ENCODE measurements at regions not wholly inside any gene's neighbourhood (a gene's known extent, or its start where the extent isn't known, plus 50 kb on each side); places are given as distances from the start of the nearest gene placed in this dataset.

DNA sequence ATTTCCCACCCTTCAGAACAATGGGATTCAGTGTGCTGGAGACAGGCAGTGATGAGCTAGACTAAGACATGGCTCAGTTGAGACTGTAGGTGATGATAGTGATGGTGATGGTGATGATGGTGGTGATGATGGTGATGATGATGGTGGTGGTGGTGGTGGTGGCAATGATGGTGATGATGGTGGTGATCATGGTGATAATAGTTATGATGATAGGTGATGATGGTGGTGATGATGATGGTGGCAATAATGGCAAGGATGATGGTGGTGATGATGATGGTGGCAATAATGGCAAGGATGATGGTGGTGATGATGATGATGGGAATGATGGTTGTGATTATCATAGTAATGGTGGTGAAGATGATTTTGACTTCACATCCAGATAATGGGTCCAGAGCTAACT, 176.7 kb downstream of the NXNL2 start:
- Histone ChIP-seq H3K9ac (ENCODE audit: low read depth, low read length) (no peak overlapping the region), H3K14ac (replicated peaks; ENCODE audit: low read depth, low read length) (no peak overlapping the region), H3K4me1 (ENCODE audit: control insufficient read depth, insufficient read depth, low read length) (no peaks in the 10 kb centered on the region), H2BK20ac (ENCODE audit: low read depth, low read length) (no peak overlapping the region), H2AK5ac (ENCODE audit: low read depth, low read length) (no peak overlapping the region), H2BK5ac (ENCODE audit: low read depth, low read length, poor library complexity, severe bottlenecking) (no peak overlapping the region), H4K8ac (ENCODE audit: low read depth in 2 of 2, low read length in 2 of 2) (no peak overlapping the region), H3K36me3 (ENCODE audit: control insufficient read depth, insufficient read depth, low read length) (no peaks in the 10 kb centered on the region), H2AFZ (replicated peaks; ENCODE audit: low read length, poor library complexity) (no peak overlapping the region), H3K9me3 (ENCODE audit: control insufficient read depth, insufficient read depth, low read length) (peaks cover 3% of the 10 kb centered on the region), H2BK120ac (ENCODE audit: low read depth, low read length) (no peak overlapping the region), H3K23ac (ENCODE audit: low read depth, low read length) (no peak overlapping the region), H4K20me1 (ENCODE audit: insufficient read depth, low read length) (no peaks in the 10 kb centered on the region), H4K5ac (ENCODE audit: low read depth, low read length) (no peak overlapping the region), H3K18ac (ENCODE audit: low read depth, low read length) (no peak overlapping the region), H3K56ac (ENCODE audit: extremely low read depth, insufficient read depth, low read length) (no peak overlapping the region), H3K4ac (ENCODE audit: low read depth, low read length) (no peak overlapping the region), H3K27ac (ENCODE audit: insufficient read depth, low read length) (no peak overlapping the region), H2BK15ac (ENCODE audit: low read depth, low read length) (no peak overlapping the region), H3K4me2 (ENCODE audit: low read depth, low read length) (no peak overlapping the region), H3K9me1 (ENCODE audit: insufficient read depth, low read length) (no peaks in the 10 kb centered on the region; the same call in 1 of the 2 replicates), H3K27me3 (ENCODE audit: control insufficient read depth, insufficient read depth, low read length) (no peaks in the 10 kb centered on the region), H2AK9ac (replicated peaks; ENCODE audit: low read depth, low read length, poor library complexity) (no peak overlapping the region), H3K4me3 (ENCODE audit: insufficient read depth, low read depth, low read length) (no peak overlapping the region), H4K91ac (ENCODE audit: insufficient read depth, low read depth, low read length) (no peak overlapping the region), H3K79me1 (ENCODE audit: low read depth in 1 of 2, low read length in 2 of 2) (no peaks in the 10 kb centered on the region)
- POLR2A ChIA-PET (ENCODE audit: unreplicated experiment) = no interaction called here
- intact Hi-C loops (cut with micrococcal nuclease) = no loop called here
- BruUV-seq (replicated peaks) = no TSS peak
- DNase-seq (no peak), ATAC-seq (ENCODE audit: low read depth) (no peak)
- no peak for TF ChIP-seq MAZ (IDR thresholded peaks at IDR 0.05; ENCODE audit: borderline replicate concordance, low read depth, low read length)
- TF ChIP-seq POLR2A (IDR thresholded peaks at IDR 0.05; ENCODE audit: low read depth, low read length) = no peak
- TF ChIP-seq, protein P1, sequence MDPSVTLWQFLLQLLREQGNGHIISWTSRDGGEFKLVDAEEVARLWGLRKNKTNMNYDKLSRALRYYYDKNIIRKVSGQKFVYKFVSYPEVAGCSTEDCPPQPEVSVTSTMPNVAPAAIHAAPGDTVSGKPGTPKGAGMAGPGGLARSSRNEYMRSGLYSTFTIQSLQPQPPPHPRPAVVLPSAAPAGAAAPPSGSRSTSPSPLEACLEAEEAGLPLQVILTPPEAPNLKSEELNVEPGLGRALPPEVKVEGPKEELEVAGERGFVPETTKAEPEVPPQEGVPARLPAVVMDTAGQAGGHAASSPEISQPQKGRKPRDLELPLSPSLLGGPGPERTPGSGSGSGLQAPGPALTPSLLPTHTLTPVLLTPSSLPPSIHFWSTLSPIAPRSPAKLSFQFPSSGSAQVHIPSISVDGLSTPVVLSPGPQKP (IDR thresholded peaks at IDR 0.05; ENCODE audit: borderline replicate concordance, low read depth, low read length) = no peak
- TF ChIP-seq, protein P2, sequence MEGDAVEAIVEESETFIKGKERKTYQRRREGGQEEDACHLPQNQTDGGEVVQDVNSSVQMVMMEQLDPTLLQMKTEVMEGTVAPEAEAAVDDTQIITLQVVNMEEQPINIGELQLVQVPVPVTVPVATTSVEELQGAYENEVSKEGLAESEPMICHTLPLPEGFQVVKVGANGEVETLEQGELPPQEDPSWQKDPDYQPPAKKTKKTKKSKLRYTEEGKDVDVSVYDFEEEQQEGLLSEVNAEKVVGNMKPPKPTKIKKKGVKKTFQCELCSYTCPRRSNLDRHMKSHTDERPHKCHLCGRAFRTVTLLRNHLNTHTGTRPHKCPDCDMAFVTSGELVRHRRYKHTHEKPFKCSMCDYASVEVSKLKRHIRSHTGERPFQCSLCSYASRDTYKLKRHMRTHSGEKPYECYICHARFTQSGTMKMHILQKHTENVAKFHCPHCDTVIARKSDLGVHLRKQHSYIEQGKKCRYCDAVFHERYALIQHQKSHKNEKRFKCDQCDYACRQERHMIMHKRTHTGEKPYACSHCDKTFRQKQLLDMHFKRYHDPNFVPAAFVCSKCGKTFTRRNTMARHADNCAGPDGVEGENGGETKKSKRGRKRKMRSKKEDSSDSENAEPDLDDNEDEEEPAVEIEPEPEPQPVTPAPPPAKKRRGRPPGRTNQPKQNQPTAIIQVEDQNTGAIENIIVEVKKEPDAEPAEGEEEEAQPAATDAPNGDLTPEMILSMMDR (conservative IDR thresholded peaks at IDR 0.05; ENCODE audit: low read depth, low read length) = no peak
- TF ChIP-seq MXI1 (IDR thresholded peaks at IDR 0.05; ENCODE audit: borderline replicate concordance, low read depth, low read length) = no peak
- no peak for TF ChIP-seq FOS (IDR thresholded peaks at IDR 0.05; ENCODE audit: low read depth, low read length)
- no peak for TF ChIP-seq SMC3 (IDR thresholded peaks at IDR 0.05; ENCODE audit: low read depth, low read length)
- no peak for TF ChIP-seq RCOR1 (IDR thresholded peaks at IDR 0.05; ENCODE audit: insufficient replicate concordance, low read length)
- TF ChIP-seq CHD1 (IDR thresholded peaks at IDR 0.05; ENCODE audit: low read depth, low read length) = no peak
- no peak for TF ChIP-seq RAD21 (IDR thresholded peaks at IDR 0.05; ENCODE audit: low read length)
- TF ChIP-seq, protein P3, sequence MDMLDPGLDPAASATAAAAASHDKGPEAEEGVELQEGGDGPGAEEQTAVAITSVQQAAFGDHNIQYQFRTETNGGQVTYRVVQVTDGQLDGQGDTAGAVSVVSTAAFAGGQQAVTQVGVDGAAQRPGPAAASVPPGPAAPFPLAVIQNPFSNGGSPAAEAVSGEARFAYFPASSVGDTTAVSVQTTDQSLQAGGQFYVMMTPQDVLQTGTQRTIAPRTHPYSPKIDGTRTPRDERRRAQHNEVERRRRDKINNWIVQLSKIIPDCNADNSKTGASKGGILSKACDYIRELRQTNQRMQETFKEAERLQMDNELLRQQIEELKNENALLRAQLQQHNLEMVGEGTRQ (IDR thresholded peaks at IDR 0.05; ENCODE audit: low read depth, low read length) = no peak
- no peak for TF ChIP-seq RFX5 (IDR thresholded peaks at IDR 0.05; ENCODE audit: low read depth, low read length)
- TF ChIP-seq CEBPB (IDR thresholded peaks at IDR 0.05; ENCODE audit: low read depth, low read length) = no peak
- no peak for TF ChIP-seq MAFK (IDR thresholded peaks at IDR 0.05; ENCODE audit: low read depth, low read length)
- no peak for TF ChIP-seq BHLHE40 (IDR thresholded peaks at IDR 0.05; ENCODE audit: low read depth, low read length)
- TF ChIP-seq NFE2L2 (IDR thresholded peaks at IDR 0.05; ENCODE audit: low read depth, low read length) = no peak
- in situ Hi-C loops (cut with MboI; ENCODE audit: low sequenced_read_pairs) = no loop called here
- dilution Hi-C loops (cut with HindIII; ENCODE audit: low sequenced_read_pairs, unreplicated experiment) = no loop called here
- CTCF ChIA-PET = interaction anchor here (1.2 kb wide), 1 partner anchor 11 kb away, joined by 3 read pairs; no protein-coding TSS in a partner anchor

All from IMR-90 (cell line).